D721Med (cell line): ENCODE measurements at regions not wholly inside any gene's neighbourhood (a gene's known extent, or its start where the extent isn't known, plus 50 kb on each side); places are given as distances from the start of the nearest gene placed in this dataset.

ENCODE experiments used
- DNase-seq: peaks from one replicate; pipeline ENCODE4 v3.0.0; 2011; ENCODE audit warnings: low spot score; ENCODE audit not compliant: insufficient read length
- FAIRE-seq: peaks from 2 replicates; lab custom pipeline; 2011; peaks lifted over from hg19 to GRCh38; lab: Jason Lieb, UNC
- CTCF ChIP-seq: IDR thresholded peaks from 2 replicates; pipeline ENCODE4 v1.5.1; 2012; ENCODE audit warnings: mild to moderate bottlenecking, control low read depth; ENCODE audit not compliant: insufficient read depth; ENCODE audit errors: missing control alignments

GRCh38 chr1:4424766-4425165 lies 229.6 kb upstream of the AJAP1 start:
- DNase-seq, result no peak
- no peak for FAIRE-seq
- no peak for TF ChIP-seq CTCF

- DNase-seq (no peak), FAIRE-seq (no peak)
- TF ChIP-seq CTCF, result no peak
These were observed 228.5 kb upstream of the AJAP1 start for GRCh38 chr1:4425892-4426291.

DNA sequence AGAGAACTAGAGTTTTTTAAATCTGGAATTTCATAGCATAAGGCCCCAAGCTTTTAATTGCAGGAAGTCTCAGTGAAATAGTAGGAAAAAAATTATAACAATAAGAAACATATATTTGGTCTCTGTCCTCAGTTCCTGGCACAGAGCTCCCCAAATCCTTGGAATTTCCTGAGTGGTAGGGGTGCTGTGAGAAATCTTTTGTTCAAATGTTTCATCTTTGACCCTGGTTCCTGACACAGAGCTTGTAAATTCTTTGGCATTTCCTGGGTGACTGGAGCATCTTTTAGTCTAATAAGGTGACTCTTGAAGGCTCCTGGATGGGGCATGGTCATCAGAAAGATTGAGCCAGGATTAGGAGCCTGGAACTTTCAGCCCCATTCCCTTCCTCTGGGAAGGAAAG lies 225.7 kb upstream of the AJAP1 start:
- DNase-seq (no peak), FAIRE-seq (no peak)
- no peak for TF ChIP-seq CTCF

GRCh38 chr1:4430406-4431365 lies 223.7 kb upstream of the AJAP1 start:
- TF ChIP-seq CTCF, result no peak
- FAIRE-seq, result no peak
- DNase-seq, result no peak

DNA sequence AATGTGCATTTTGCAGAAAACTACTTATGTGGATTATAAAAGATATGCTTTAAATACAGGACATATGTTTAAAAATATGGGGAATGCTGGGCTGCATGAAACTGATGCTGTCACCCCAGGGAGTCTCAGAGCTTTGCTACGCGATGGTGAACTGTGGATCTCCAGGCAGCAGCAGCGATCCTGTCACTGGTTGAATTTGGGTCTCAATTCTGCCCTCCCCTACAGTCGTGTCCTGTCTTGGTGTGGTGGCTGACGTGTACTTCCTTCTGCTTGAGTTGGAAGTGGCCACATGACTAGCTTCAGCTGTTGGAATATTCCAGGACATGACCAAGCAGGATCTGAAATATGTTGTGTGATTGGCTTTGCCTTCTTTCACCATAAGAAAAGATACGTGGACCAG lies 222.9 kb upstream of the AJAP1 start:
- DNase-seq (no peak), FAIRE-seq (no peak)
- no peak for TF ChIP-seq CTCF

DNA sequence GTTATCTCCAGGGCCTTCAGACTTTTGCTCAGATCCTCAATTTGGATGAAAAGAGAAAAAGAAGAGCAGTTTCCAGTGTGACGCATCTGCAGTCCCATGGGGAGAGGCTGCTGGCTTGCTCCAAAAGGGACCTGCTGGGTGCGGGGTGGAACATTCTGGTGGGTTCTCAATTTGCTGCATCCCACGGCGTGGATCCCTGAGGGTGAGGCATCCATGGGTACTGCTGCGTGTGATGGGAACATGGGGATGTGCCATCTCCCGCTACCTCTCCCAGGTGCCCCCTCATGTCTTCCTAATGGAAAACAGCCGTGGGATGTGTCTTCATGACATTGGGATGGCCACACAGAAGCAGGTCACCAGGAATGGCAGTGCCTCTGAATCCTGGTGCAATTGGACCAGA lies 221.3 kb upstream of the AJAP1 start:
- FAIRE-seq (no peak), DNase-seq (no peak)
- no peak for TF ChIP-seq CTCF

DNA sequence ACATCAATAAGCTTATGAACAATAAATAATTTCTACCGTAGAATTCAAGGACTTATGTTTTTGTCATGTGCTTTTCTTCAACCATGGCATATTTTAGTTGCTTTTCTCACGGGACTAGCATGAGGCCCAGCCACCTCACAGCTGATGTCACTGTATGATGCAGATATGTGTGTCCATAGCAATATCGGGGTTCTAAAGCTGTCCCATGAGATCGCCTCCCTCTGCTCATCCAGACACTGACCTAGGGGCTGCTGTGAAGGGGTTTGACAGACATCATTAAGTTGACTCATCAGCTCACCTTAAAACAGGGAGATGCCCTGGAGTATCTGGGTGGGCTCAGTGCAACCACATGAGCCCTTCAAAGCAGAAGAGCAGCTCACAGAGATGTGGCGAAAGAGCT lies 210.3 kb upstream of the AJAP1 start:
- FAIRE-seq, result no peak
- no peak for TF ChIP-seq CTCF

More for the DNA sequence above, 210.3 kb upstream of the AJAP1 start:
- no peak for DNase-seq
